LNCAP (cell line): ENCODE measurements at regions not wholly inside any gene's neighbourhood (a gene's known extent, or its start where the extent isn't known, plus 50 kb on each side); places are given as distances from the start of the nearest gene placed in this dataset.

Source experiments
- CTCF ChIP-seq: fragments of 450-650 bp; IDR thresholded peaks from 2 replicates; pipeline ENCODE4 v1.5.1; 2017; ENCODE audit warnings: mild to moderate bottlenecking

GRCh38 chr3:31188112-31188511, 293.7 kb upstream of the GADL1 start:
- TF ChIP-seq CTCF: no peak

- TF ChIP-seq CTCF: no peak
Measured at GRCh38 chr3:31189330-31189729, 294.9 kb upstream of the GADL1 start.

GRCh38 chr3:31189971-31190370, 295.5 kb upstream of the GADL1 start:
- TF ChIP-seq CTCF: no peak

- TF ChIP-seq CTCF: no peak
Measured at GRCh38 chr3:31191354-31191753, 296.9 kb upstream of the GADL1 start.

GRCh38 chr3:31193429-31193828, 299.0 kb upstream of the GADL1 start:
- no peak for TF ChIP-seq CTCF

GRCh38 chr3:31193871-31194270, 299.4 kb upstream of the GADL1 start:
- TF ChIP-seq CTCF: no peak

- no peak for TF ChIP-seq CTCF
Measured at GRCh38 chr3:31196261-31196660, 301.8 kb upstream of the GADL1 start.

- no peak for TF ChIP-seq CTCF
Measured at GRCh38 chr3:31196881-31197364, 302.5 kb upstream of the GADL1 start.
